GM23248 (cell line): ENCODE measurements at regions not wholly inside any gene's neighbourhood (a gene's known extent, or its start where the extent isn't known, plus 50 kb on each side); places are given as distances from the start of the nearest gene placed in this dataset.

Experiments
- EZH2 ChIP-seq: fragments of 200-600 bp; sonication (generic); IDR thresholded peaks from 2 replicates; pipeline ENCODE4 v1.6.1; 2018; ENCODE audit warnings: antibody characterized with exemption, mild to moderate bottlenecking; ENCODE audit not compliant: insufficient read depth, poor library complexity, severe bottlenecking
- EZH2phosphoT487 ChIP-seq: fragments of 200-600 bp; sonication (generic); IDR thresholded peaks from 2 replicates; pipeline ENCODE4 v1.6.1; 2018; ENCODE audit warnings: antibody characterized with exemption, moderate library complexity, mild to moderate bottlenecking, low read depth; ENCODE audit not compliant: insufficient read depth

DNA sequence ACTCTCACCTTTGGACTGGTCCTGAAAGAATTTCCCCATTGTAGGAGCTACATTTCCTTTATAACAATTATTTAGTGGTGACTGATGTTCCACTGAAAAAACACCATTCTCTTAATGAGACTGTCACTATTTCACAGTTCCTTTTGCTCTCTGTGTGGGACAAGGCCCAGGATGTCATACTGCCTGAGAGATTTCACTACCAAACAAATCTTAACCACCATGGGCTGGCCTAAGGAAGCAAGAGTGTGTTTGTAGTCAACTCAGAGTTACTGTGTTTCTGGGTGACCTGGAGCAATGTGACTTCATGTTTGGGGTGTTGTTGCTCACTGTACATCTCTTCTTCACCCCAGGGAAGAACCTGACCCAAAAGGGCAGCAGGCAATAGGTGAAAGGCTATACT lies 50.1 kb upstream of the ZNF608 start:
- no peak for TF ChIP-seq EZH2
- TF ChIP-seq EZH2phosphoT487 = no peak
